ENCODE measurements at regions not wholly inside any gene's neighbourhood (a gene's known extent, or its start where the extent isn't known, plus 50 kb on each side); places are given as distances from the start of the nearest gene placed in this dataset.

GRCh38 chr15:62711691-62712454 lies 330.7 kb upstream of the TPM1 start:
- Histone ChIP-seq H3K27me3 (ENCODE audit: control insufficient read depth, insufficient read depth, low read length, poor library complexity, severe bottlenecking) (no peaks in the 10 kb centered on the region), H3K9ac (ENCODE audit: extremely low read depth, low read length, poor library complexity, severe bottlenecking) (no peak overlapping the region), H3K27ac (ENCODE audit: low read depth, low read length) (no peak overlapping the region), H3K4me3 (ENCODE audit: low read length) (no peak overlapping the region), H3K9me3 (ENCODE audit: control insufficient read depth, low read length) (no peaks in the 10 kb centered on the region), H3K4me1 (ENCODE audit: control insufficient read depth, insufficient read depth, low read length) (no peaks in the 10 kb centered on the region), H3K36me3 (ENCODE audit: control insufficient read depth, insufficient read depth, low read length) (peaks cover 81% of the 10 kb centered on the region)
- WGBS, 2 experiments (ENCODE audit: insufficient coverage in 1 of 2, insufficient read length in 1 of 2), result 93 to 95% methylated on average over 9 to 11 of the region's 11 CpGs
- no peak for TF ChIP-seq CTCF (conservative IDR thresholded peaks at IDR 0.05)
- no peak for DNase-seq
- Mint-ChIP-seq H3K36me3 (ENCODE audit: low read depth) (peaks cover 51% of the 10 kb centered on the region), H3K27ac (no peak overlapping the region), H3K27me3 (ENCODE audit: insufficient read depth) (no peaks in the 10 kb centered on the region), H3K4me3 (no peak overlapping the region), H3K4me1 (peaks cover 7% of the 10 kb centered on the region), H3K9me3 (no peaks in the 10 kb centered on the region)

- Mint-ChIP-seq H3K36me3 (ENCODE audit: low read depth) (peaks cover 52% of the 10 kb centered on the region), H3K4me3 (no peak overlapping the region), H3K9me3 (no peaks in the 10 kb centered on the region), H3K27me3 (ENCODE audit: insufficient read depth) (no peaks in the 10 kb centered on the region), H3K4me1 (peaks cover 7% of the 10 kb centered on the region), H3K27ac (no peak overlapping the region)
- Histone ChIP-seq H3K9ac (ENCODE audit: extremely low read depth, low read length, poor library complexity, severe bottlenecking) (no peak overlapping the region), H3K4me3 (ENCODE audit: low read length) (no peak overlapping the region), H3K4me1 (ENCODE audit: control insufficient read depth, insufficient read depth, low read length) (no peaks in the 10 kb centered on the region), H3K27ac (ENCODE audit: low read depth, low read length) (no peak overlapping the region), H3K9me3 (ENCODE audit: control insufficient read depth, low read length) (no peaks in the 10 kb centered on the region), H3K27me3 (ENCODE audit: control insufficient read depth, insufficient read depth, low read length, poor library complexity, severe bottlenecking) (no peaks in the 10 kb centered on the region), H3K36me3 (ENCODE audit: control insufficient read depth, insufficient read depth, low read length) (peaks cover 81% of the 10 kb centered on the region)
- DNase-seq, result no peak
- no peak for TF ChIP-seq CTCF (conservative IDR thresholded peaks at IDR 0.05)
- WGBS, 2 experiments (ENCODE audit: insufficient coverage in 1 of 2, insufficient read length in 1 of 2), result 97% methylated on average over 4 of the region's 5 CpGs; no CpG with 5 or more reads in 1 of the 2 experiments
Observed at GRCh38 chr15:62712455-62712839, 330.1 kb upstream of the TPM1 start.

GRCh38 chr15:62715946-62716345 lies 326.6 kb upstream of the TPM1 start:
- no peaks in the 10 kb centered on the region for H3K9me3 Mint-ChIP-seq
- no peak overlapping the region for H3K27ac ChIP-seq (ENCODE audit: low read depth, low read length)
- H3K4me3 Mint-ChIP-seq, result no peak overlapping the region
- H3K4me1 Mint-ChIP-seq, result no peaks in the 10 kb centered on the region
- H3K36me3 ChIP-seq (ENCODE audit: control insufficient read depth, insufficient read depth, low read length), result peaks cover 92% of the 10 kb centered on the region
- H3K9ac ChIP-seq (ENCODE audit: extremely low read depth, low read length, poor library complexity, severe bottlenecking), result no peak overlapping the region
- H3K27me3 Mint-ChIP-seq (ENCODE audit: insufficient read depth), result no peaks in the 10 kb centered on the region
- no peaks in the 10 kb centered on the region for H3K9me3 ChIP-seq (ENCODE audit: control insufficient read depth, low read length)
- H3K27ac Mint-ChIP-seq, result no peak overlapping the region
- H3K4me3 ChIP-seq (ENCODE audit: low read length), result no peak overlapping the region
- peaks cover 72% of the 10 kb centered on the region for H3K36me3 Mint-ChIP-seq (ENCODE audit: low read depth)
- H3K27me3 ChIP-seq (ENCODE audit: control insufficient read depth, insufficient read depth, low read length, poor library complexity, severe bottlenecking), result no peaks in the 10 kb centered on the region
- no peak for DNase-seq
- TF ChIP-seq CTCF (conservative IDR thresholded peaks at IDR 0.05), result no peak
- H3K4me1 ChIP-seq (ENCODE audit: control insufficient read depth, insufficient read depth, low read length), result no peaks in the 10 kb centered on the region

All from endodermal cell (in vitro differentiated cells).